Neuronal stem cell (in vitro differentiated cells): ENCODE measurements at regions not wholly inside any gene's neighbourhood (a gene's known extent, or its start where the extent isn't known, plus 50 kb on each side); places are given as distances from the start of the nearest gene placed in this dataset.

Experiments
- DNase-seq: peaks from one replicate; pipeline ENCODE4 v3.0.0-alpha.2; 2013; ENCODE audit warnings: low spot score
- H2AFZ ChIP-seq: one replicate; pipeline ENCODE4 v1.6.1; 2013; ENCODE audit warnings: mild to moderate bottlenecking, low read length, inconsistent platforms
- H2AK5ac ChIP-seq: 2 replicates; pipeline ENCODE4 v1.6.1; 2013; ENCODE audit warnings: low read depth, mild to moderate bottlenecking, inconsistent platforms, low read length, moderate library complexity, mixed read lengths
- H2BK120ac ChIP-seq: 2 replicates; pipeline ENCODE4 v1.6.1; 2013; ENCODE audit warnings: low read depth, mild to moderate bottlenecking, inconsistent platforms, low read length, moderate library complexity, mixed read lengths
- H2BK12ac ChIP-seq: one replicate; pipeline ENCODE4 v1.6.1; 2013; ENCODE audit warnings: low read length, inconsistent platforms
- H2BK15ac ChIP-seq: 2 replicates; pipeline ENCODE4 v1.6.1; 2013; ENCODE audit warnings: mild to moderate bottlenecking, low read length, inconsistent platforms, mixed read lengths
- H2BK5ac ChIP-seq: one replicate; pipeline ENCODE4 v1.6.1; 2013; ENCODE audit warnings: inconsistent platforms, mild to moderate bottlenecking, low read length, moderate library complexity
- H3K14ac ChIP-seq: one replicate; pipeline ENCODE4 v1.6.1; 2013; ENCODE audit warnings: low read length, inconsistent platforms
- H3K18ac ChIP-seq: 2 replicates; pipeline ENCODE4 v1.6.1; 2013; ENCODE audit warnings: low read length, inconsistent platforms
- H3K23ac ChIP-seq: 2 replicates; pipeline ENCODE4 v1.6.1; 2013; ENCODE audit warnings: low read depth, mild to moderate bottlenecking, mixed read lengths, low read length, inconsistent platforms; ENCODE audit not compliant: poor library complexity
- H3K27ac ChIP-seq: replicated peaks from 3 replicates; pipeline ENCODE4 v1.5.1; 2013; ENCODE audit warnings: low read length, inconsistent platforms
- H3K27me3 ChIP-seq, 3 experiments: 2 replicates each; pipeline ENCODE4 v1.6.1; 2013; ENCODE audit warnings: low read length in 3 of 3, mild to moderate bottlenecking in 2 of 3, inconsistent platforms in 1 of 3, low read depth in 1 of 3, mixed read lengths in 1 of 3, moderate library complexity in 1 of 3; ENCODE audit not compliant: control insufficient read depth in 3 of 3, insufficient read depth in 3 of 3
- H3K36me3 ChIP-seq, 2 donors: replicated peaks in 1 of 2; 2 replicates each; pipeline ENCODE4 v1.6.1; 2013; ENCODE audit warnings: low read length in 2 of 2; ENCODE audit not compliant: control insufficient read depth in 2 of 2, insufficient read depth in 2 of 2
- H3K4ac ChIP-seq: 2 replicates; pipeline ENCODE4 v1.6.1; 2013; ENCODE audit warnings: inconsistent platforms, mild to moderate bottlenecking, low read length, moderate library complexity
- H3K4me1 ChIP-seq, 2 donors: 1 replicate in 1 of 2; 2 replicates in 1 of 2; pipeline ENCODE4 v1.6.1; 2013; ENCODE audit warnings: low read length in 2 of 2, low read depth in 1 of 2; ENCODE audit not compliant: control insufficient read depth in 2 of 2, insufficient read depth in 1 of 2
- H3K4me2 ChIP-seq: one replicate; pipeline ENCODE4 v1.6.1; 2013; ENCODE audit warnings: mild to moderate bottlenecking, low read length, inconsistent platforms; ENCODE audit not compliant: insufficient read depth, poor library complexity, severe bottlenecking
- H3K4me3 ChIP-seq, 2 donors: 2 replicates each; pipeline ENCODE4 v1.5.1; 2013; ENCODE audit warnings: low read length in 2 of 2, mild to moderate bottlenecking in 2 of 2, inconsistent platforms in 1 of 2, moderate library complexity in 1 of 2
- H3K79me1 ChIP-seq: one replicate; pipeline ENCODE4 v1.6.1; 2013; ENCODE audit warnings: low read depth, mild to moderate bottlenecking, inconsistent platforms, low read length, moderate library complexity
- H3K9ac ChIP-seq: one replicate; pipeline ENCODE4 v1.6.1; 2013; ENCODE audit warnings: mild to moderate bottlenecking, low read depth, low read length, inconsistent platforms; ENCODE audit not compliant: poor library complexity
- H3K9me3 ChIP-seq, 2 donors: replicated peaks in 1 of 2; 2 replicates each; pipeline versions ENCODE3 to v1.6.1; 2013; ENCODE audit warnings: low read length in 2 of 2, mild to moderate bottlenecking in 2 of 2, inconsistent platforms in 1 of 2, low read depth in 1 of 2, mixed read lengths in 1 of 2, moderate library complexity in 1 of 2; ENCODE audit not compliant: control insufficient read depth in 2 of 2, insufficient read depth in 1 of 2
- H4K8ac ChIP-seq: one replicate; pipeline ENCODE4 v1.6.1; 2013; ENCODE audit warnings: low read depth, mild to moderate bottlenecking, inconsistent platforms, low read length, moderate library complexity
- H4K91ac ChIP-seq: one replicate; pipeline ENCODE4 v1.6.1; 2013; ENCODE audit warnings: low read length, low read depth, mild to moderate bottlenecking, inconsistent platforms; ENCODE audit not compliant: poor library complexity
- WGBS, 2 donors: extraction: QIAGEN DNeasy Blood & Tissue Kit; methylation state at CpG; one replicate each; pipeline ENCODE4 v1.1.7; 2013; ENCODE audit warnings: missing lambda C conversion rate in 2 of 2, mixed read lengths in 1 of 2; ENCODE audit not compliant: insufficient read length in 2 of 2, insufficient replicate concordance in 1 of 2; ENCODE audit errors: extremely low coverage in 2 of 2; 5-methylcytosine and 5-hydroxymethylcytosine counted together

- Histone ChIP-seq H4K8ac (no peak overlapping the region), H3K27me3 (peaks cover 0 to 2% (median 0%) of the 10 kb centered on the region in 3 experiments), H3K23ac (peak overlapping the region; percentile 6), H2BK12ac (peak overlapping the region; percentile 36), H3K27ac (no peak overlapping the region), H2BK120ac (no peak overlapping the region), H3K36me3 (no peaks in the 10 kb centered on the region), H3K4ac (no peak overlapping the region), H3K14ac (peak overlapping the region; percentile 11), H2AK5ac (peak overlapping the region; percentile 56), H3K79me1 (no peaks in the 10 kb centered on the region), H3K9ac (peak overlapping the region; percentile 21), H3K4me2 (no peak overlapping the region), H2AFZ (peak overlapping the region; percentile 20), H3K4me1 (peaks cover 5 to 7% of the 10 kb centered on the region in 2 donors), H2BK5ac (no peak overlapping the region), H3K18ac (peak overlapping the region; percentile 33), H4K91ac (no peak overlapping the region), H2BK15ac (peak overlapping the region; percentile 6), H3K9me3 (no peaks in the 10 kb centered on the region), H3K4me3 (no peak overlapping the region)
- no CpG with 5 or more reads among the region's 13 CpGs for WGBS, 2 donors
- DNase-seq = no peak
Observed at GRCh38 chr2:15725101-15725781, 133.6 kb downstream of the DDX1 start.

- Histone ChIP-seq H4K91ac (no peak overlapping the region), H3K4me3 (no peak overlapping the region), H2AFZ (peak overlapping the region; percentile 20), H3K9ac (no peak overlapping the region), H2BK120ac (no peak overlapping the region), H3K14ac (no peak overlapping the region), H2BK12ac (no peak overlapping the region), H4K8ac (no peak overlapping the region), H3K27ac (no peak overlapping the region), H3K79me1 (no peaks in the 10 kb centered on the region), H3K18ac (no peak overlapping the region), H3K4me2 (no peak overlapping the region), H2BK15ac (no peak overlapping the region), H2BK5ac (no peak overlapping the region), H2AK5ac (peak overlapping the region; percentile 56), H3K23ac (no peak overlapping the region), H3K9me3 (no peaks in the 10 kb centered on the region), H3K4me1 (peaks cover 7 to 10% of the 10 kb centered on the region in 2 donors), H3K27me3 (peaks cover 0 to 2% (median 0%) of the 10 kb centered on the region in 3 experiments), H3K4ac (no peak overlapping the region), H3K36me3 (no peaks in the 10 kb centered on the region)
- no peak for DNase-seq
- no CpG with 5 or more reads among the region's 5 CpGs for WGBS, 2 donors
Observed at GRCh38 chr2:15725782-15726112, 134.1 kb downstream of the DDX1 start.

GRCh38 chr2:15726321-15727057, 134.8 kb downstream of the DDX1 start:
- DNase-seq = no peak
- peak overlapping the region; percentile 39 for H3K18ac ChIP-seq
- no peak overlapping the region for H4K91ac ChIP-seq
- peaks cover 0 to 2% (median 0%) of the 10 kb centered on the region in 3 experiments for H3K27me3 ChIP-seq
- no peak overlapping the region for H2BK15ac ChIP-seq
- H3K14ac ChIP-seq = no peak overlapping the region
- WGBS, 2 donors = no CpG with 5 or more reads among the region's 8 CpGs
- peaks cover 7 to 11% of the 10 kb centered on the region in 2 donors for H3K4me1 ChIP-seq
- H3K27ac ChIP-seq = no peak overlapping the region
- H2BK12ac ChIP-seq = no peak overlapping the region
- no peaks in the 10 kb centered on the region for H3K36me3 ChIP-seq
- H2BK120ac ChIP-seq = no peak overlapping the region
- H3K9ac ChIP-seq = no peak overlapping the region
- H3K9me3 ChIP-seq = no peaks in the 10 kb centered on the region
- no peaks in the 10 kb centered on the region for H3K79me1 ChIP-seq
- peak overlapping the region; percentile 36 for H3K23ac ChIP-seq
- H3K4ac ChIP-seq = no peak overlapping the region
- H3K4me3 ChIP-seq = no peak overlapping the region
- H4K8ac ChIP-seq = no peak overlapping the region
- H2BK5ac ChIP-seq = no peak overlapping the region
- no peak overlapping the region for H2AK5ac ChIP-seq
- no peak overlapping the region for H2AFZ ChIP-seq
- no peak overlapping the region for H3K4me2 ChIP-seq
